Inflammatory macrophage (primary cell): ENCODE measurements at regions not wholly inside any gene's neighbourhood (a gene's known extent, or its start where the extent isn't known, plus 50 kb on each side); places are given as distances from the start of the nearest gene placed in this dataset.

Source experiments
- DNase-seq, 2 donors: peaks; one replicate each; pipeline ENCODE4 v3.0.0-alpha.2; 2020 to 2022

- DNase-seq, result no peak
Observed at GRCh38 chr13:104799152-104799551, 1732.9 kb upstream of the SLC10A2 start.

GRCh38 chr13:104798486-104798885 is 1732.3 kb upstream of the SLC10A2 start:
- no peak for DNase-seq

GRCh38 chr13:104796581-104796980 is 1730.4 kb upstream of the SLC10A2 start:
- no peak for DNase-seq

GRCh38 chr13:104785952-104786351 is 1719.7 kb upstream of the SLC10A2 start:
- no peak for DNase-seq

GRCh38 chr13:104784891-104785290 is 1718.7 kb upstream of the SLC10A2 start:
- no peak for DNase-seq

- DNase-seq, result no peak
Observed at GRCh38 chr13:104782741-104783140, 1716.5 kb upstream of the SLC10A2 start.

- no peak for DNase-seq
Observed at GRCh38 chr13:104779311-104779993, 1713.2 kb upstream of the SLC10A2 start.

GRCh38 chr13:104773775-104774174 is 1707.6 kb upstream of the SLC10A2 start:
- peak; percentile 28 to 31 for DNase-seq

- DNase-seq, result no peak
Observed at GRCh38 chr13:104769545-104769944, 1703.3 kb upstream of the SLC10A2 start.

- no peak for DNase-seq
Observed at GRCh38 chr13:104766319-104766718, 1700.1 kb upstream of the SLC10A2 start.

GRCh38 chr13:104764600-104764999 is 1698.4 kb upstream of the SLC10A2 start:
- no peak for DNase-seq

GRCh38 chr13:104759069-104759468 is 1692.9 kb upstream of the SLC10A2 start:
- DNase-seq, result no peak

GRCh38 chr13:104757712-104758111 is 1691.5 kb upstream of the SLC10A2 start:
- no peak for DNase-seq

GRCh38 chr13:104750377-104750776 is 1684.2 kb upstream of the SLC10A2 start:
- no peak for DNase-seq

GRCh38 chr13:104740641-104741222 is 1674.5 kb upstream of the SLC10A2 start:
- DNase-seq, result no peak

- no peak for DNase-seq
Observed at GRCh38 chr13:104737713-104738112, 1671.5 kb upstream of the SLC10A2 start.

GRCh38 chr13:104733427-104733826 is 1667.2 kb upstream of the SLC10A2 start:
- DNase-seq, result no peak

- DNase-seq, result no peak
Observed at GRCh38 chr13:104715111-104715510, 1648.9 kb upstream of the SLC10A2 start.

- no peak for DNase-seq
Observed at GRCh38 chr13:104705031-104705750, 1639.0 kb upstream of the SLC10A2 start.

- DNase-seq, result no peak
Observed at GRCh38 chr13:104701591-104701990, 1635.4 kb upstream of the SLC10A2 start.

GRCh38 chr13:104694397-104694796 is 1628.2 kb upstream of the SLC10A2 start:
- no peak for DNase-seq

- no peak for DNase-seq
Observed at GRCh38 chr13:104693126-104693525, 1626.9 kb upstream of the SLC10A2 start.

- DNase-seq, result no peak
Observed at GRCh38 chr13:104691767-104692467, 1625.7 kb upstream of the SLC10A2 start.
